Posterior vena cava (tissue), 2 donors: ENCODE measurements at regions not wholly inside any gene's neighbourhood (a gene's known extent, or its start where the extent isn't known, plus 50 kb on each side); places are given as distances from the start of the nearest gene placed in this dataset.
A peak's percentile ranks its signal among the peaks of the same experiment; 100 is the strongest.

Experiments used
- DNase-seq: peaks from one replicate; pipeline ENCODE4 v3.0.0-alpha.2; 2020; ENCODE audit warnings: low spot score
- intact Hi-C, 2 donors: fragments of 100-400 bp; cut with DNase I; formaldehyde crosslinking; loops; one replicate each; pipeline versions ENCODE4 v1.14.1 to v1.14.2; 2022 to 2023
- donor health status: DM: yes; HTN: yes; CAD: no.
- donor health status: DM: yes; HTN: yes; CAD: no.

DNA sequence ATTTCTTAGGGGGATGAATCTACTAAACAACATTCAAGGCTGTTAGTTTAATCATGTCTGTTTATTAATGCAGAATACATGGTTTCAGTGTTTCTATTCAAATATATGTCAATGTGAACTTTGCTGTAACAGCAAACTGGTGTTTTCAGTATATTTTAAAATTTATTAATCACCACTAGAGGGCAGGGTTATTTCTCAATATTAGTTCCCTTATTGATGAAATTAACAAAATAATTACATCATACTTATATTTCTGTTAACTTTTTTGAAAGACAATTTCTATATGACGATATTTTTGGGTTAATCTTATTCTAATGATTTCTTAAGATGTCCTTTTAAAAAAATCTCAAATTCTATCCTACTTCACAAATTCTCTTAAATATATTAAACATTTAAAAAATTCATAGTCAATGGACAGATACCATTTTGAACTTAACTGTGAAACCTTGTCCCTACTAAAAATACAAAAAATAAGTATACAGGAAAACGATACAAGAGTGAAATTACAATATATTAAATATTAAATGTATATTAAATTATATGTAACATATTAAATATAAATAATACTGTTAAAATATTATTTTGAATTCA, 1034.1 kb upstream of the PRMT6 start:
- no peak for DNase-seq
- intact Hi-C loops: no loop called here

DNA sequence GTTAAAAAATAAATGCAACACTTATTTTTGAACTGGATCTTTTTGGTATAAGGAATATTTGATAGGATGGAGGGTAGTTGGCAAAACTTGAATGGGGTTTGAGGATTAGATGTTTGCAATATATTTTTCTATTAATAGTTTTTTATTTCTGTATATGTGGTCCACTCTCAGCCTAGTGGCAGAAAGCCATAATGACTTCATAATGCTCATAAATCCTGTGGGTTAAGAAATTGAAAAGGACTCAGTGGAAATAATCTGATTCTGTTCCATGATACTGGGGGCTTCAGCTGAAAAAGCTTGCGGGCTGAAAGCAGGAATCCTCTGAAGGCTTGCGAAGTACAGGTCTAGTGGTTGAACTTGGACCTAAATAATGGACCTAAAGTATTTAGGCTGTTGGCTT, 1028.6 kb upstream of the PRMT6 start:
- DNase-seq: no peak
- intact Hi-C loops: loop anchor here in 1 of 2 donors (5.0 kb wide), 1 partner anchor 989 kb away; no protein-coding TSS in a partner anchor

DNA sequence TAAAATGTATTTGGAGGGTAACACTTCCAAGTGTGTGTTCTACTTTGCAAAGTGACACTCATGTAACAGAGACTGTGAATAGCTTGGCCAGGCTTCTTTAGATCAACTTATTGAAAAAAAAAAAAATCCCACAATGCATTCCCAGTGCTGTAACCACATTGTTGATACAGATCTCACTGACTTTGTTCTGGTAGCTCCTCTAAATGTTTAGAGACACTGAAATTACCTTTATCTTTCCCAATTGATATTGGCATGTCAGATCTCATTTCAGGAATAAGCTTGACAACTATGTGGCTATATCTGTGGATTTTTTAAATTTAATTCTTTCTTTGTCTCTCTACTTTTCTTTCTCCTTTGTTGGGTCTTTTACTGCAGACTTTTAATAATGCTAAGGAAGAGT, 1018.9 kb upstream of the PRMT6 start:
- intact Hi-C loops: loop anchor here in 1 of 2 donors (10.0 kb wide), 1 partner anchor 1503 kb away; no protein-coding TSS in a partner anchor
- no peak for DNase-seq

DNA sequence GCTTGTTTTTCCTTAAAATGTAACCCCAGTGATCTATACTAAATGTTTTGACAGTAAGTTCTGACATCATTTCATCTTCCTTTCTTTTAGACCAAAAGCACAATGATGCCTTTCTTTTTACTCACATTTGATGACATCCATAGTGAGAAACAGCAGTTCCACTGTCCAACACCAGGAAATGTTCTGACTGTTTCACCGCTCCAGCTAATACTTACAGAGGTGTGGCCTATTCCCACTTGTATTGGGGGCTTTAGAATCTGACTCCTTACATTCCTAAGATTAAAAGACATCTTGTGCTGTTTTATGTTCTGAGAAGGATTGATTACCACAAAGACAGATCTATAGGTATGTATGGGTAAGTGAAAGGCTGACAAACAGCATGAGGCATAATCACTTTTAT, 1018.2 kb upstream of the PRMT6 start:
- DNase-seq: no peak
- intact Hi-C loops: loop anchor here in 1 of 2 donors (10.0 kb wide), 1 partner anchor 1503 kb away; no protein-coding TSS in a partner anchor

DNA sequence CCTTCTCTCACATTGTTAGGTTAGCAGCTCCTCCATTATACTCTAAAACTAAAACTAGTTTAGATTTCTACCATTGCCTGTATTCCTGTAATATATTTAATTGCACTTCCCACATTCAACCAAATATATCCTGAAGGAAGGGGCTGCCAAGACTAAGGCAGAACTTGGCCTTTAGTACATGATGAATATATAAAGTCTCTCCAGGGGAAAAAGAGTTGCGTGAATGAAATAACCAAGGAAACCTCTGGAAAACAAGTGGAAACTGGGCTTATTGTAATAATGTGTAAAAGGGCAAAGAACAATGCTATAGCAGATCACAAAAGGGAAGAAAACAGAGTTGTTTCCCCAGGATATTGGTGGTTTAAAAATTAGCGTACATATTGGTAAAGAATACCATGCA, 1012.5 kb upstream of the PRMT6 start:
- intact Hi-C loops: no loop called here
- no peak for DNase-seq

DNA sequence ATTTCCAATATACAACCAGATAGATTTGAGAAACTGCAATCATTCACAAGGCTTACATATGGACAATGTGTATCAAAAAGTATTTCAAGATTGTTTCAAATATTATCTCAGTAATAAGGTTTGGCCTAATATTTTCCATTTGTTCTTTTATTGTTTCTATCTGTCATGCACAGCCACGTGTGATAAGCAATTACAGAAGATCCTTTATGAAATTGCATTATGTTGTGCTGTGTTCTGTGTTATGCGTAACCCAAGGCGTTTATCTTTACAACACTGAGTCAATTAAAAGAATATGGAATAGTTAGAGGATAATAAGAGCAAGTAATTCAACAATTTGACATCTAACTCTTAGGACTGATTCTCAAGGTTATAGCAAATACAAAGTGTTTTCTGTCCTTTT, 1009.3 kb upstream of the PRMT6 start:
- intact Hi-C loops: no loop called here
- no peak for DNase-seq

DNA sequence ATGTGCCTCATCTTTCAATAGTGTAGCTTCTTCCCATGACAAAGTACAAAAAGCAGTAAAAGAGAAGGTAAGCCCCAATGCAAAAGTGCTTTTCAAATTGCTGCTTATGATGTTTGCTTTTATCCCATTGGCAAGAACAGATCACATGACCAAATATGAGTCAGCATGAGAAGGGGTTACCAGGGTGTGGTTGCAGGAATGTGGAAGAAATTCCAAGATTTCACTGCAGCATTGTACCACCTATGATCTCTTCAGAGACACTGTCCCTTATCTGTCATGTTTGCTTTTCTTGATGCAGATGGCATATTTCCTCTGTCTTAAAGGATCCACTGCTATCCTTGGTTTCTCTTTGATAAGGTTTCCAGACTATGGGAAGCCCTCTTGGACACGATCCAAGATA, 1006.9 kb upstream of the PRMT6 start:
- DNase-seq: no peak
- intact Hi-C loops: no loop called here

DNA sequence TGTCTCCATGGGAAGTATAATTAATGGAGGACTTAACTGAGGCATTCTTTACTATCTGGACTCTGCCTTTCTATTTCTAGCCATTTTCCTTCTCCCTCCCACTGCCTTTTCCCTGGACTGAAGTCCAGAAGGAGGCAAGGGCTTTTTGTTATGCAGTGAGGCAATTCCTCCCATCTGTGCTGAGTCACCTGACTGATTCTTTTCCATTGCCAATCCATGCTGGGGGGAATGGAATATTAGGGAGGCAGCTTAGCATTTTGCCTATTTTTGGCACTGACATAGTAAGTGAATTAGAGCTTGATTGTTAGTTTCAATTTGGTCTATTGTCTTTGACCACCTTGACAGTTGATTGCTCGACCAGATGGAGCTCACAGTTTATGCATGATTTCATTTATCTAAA, 1000.6 kb upstream of the PRMT6 start:
- intact Hi-C loops: no loop called here
- no peak for DNase-seq

DNA sequence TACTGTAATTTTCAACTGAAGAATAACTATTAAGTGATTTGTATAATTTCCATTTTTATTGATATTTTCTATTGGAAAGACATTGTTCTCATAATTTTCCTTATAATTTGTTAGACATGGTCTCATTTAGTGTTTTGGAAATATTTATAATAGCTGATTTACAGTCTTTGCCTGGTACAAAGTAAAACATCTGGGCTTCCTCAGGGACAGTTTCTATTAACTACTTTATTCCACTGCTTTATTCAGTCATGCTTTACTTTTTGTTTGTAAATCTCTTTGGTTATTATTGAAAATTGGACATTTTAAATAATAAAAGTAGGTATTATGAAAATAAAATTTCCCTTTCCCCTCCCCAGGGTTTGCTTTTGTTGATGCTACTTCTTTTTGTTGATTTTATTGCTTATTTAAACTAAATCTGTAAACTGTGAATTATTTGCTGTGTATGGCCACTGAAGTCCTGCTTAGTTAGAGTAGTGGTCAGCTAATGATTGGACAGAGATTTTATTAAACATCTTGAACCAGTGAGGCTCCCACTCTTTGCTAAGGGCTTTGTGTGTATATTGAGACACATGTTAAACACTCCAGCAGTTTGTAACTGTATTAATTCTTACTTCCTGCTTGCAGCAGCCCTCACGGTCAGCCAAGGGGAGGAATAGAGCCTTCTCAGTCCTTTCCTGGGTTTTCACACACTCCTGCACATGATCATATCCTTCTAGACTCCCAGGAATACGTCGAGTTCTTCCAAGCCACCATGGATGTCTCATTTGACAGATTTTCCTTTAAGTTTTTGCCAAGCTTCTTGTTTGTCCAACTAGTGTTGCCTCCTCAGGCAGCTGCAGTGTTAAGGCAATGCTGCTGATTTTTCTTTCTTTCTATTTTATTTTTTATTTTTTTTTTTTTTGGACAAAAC, 994.6 kb upstream of the PRMT6 start:
- DNase-seq: no peak
- intact Hi-C loops: no loop called here

DNA sequence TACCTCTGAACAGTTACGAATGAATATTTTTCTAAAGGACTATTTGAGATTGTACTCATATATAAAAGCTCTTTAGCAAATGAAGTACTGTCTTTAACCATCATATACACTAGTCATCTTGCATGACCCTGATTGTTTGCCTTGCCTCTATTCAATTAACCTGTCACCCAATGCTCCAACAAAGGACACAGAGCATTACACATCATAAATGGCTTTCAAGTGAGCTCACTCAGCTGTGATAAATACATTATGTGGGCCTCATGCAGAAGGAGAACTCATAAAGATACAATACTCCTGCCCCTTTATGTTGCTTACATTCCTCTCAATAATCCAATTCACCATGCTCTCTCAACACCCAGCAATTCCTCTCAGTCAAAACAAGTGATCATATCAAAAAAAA, 993.0 kb upstream of the PRMT6 start:
- intact Hi-C loops: no loop called here

DNA sequence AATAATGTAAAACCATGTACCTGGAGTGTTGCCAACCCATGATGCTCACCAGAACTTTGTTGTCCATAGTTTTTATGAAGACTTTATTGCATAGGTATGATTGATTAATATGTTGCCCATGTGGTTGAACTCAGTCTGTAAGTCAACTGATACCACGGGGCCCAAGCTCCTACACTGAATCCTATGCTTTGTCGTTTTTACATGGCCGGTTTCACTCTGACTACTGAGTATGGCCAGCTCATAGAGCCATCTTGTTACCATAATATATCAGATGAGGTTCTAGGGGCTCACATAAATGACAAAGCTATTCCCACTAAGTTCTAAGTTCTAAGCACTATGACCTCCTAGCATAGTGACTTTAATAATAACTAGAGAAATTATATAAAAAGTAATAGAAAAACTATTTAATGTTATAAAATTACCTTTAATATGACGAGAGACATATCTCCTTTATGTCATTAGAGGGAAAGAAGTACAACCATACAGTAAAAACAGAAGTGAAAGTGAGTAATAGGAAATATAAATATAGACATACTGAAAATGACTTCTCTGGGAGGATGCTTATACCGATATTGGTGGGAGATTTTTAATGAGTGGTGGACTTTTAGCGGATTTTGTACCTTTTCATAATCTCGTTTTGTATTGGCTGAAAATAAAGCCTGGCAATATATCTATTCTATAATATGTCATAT, 983.4 kb upstream of the PRMT6 start:
- intact Hi-C loops: no loop called here
- DNase-seq: no peak

More for the DNA sequence above, 993.0 kb upstream of the PRMT6 start:
- DNase-seq: no peak

DNA sequence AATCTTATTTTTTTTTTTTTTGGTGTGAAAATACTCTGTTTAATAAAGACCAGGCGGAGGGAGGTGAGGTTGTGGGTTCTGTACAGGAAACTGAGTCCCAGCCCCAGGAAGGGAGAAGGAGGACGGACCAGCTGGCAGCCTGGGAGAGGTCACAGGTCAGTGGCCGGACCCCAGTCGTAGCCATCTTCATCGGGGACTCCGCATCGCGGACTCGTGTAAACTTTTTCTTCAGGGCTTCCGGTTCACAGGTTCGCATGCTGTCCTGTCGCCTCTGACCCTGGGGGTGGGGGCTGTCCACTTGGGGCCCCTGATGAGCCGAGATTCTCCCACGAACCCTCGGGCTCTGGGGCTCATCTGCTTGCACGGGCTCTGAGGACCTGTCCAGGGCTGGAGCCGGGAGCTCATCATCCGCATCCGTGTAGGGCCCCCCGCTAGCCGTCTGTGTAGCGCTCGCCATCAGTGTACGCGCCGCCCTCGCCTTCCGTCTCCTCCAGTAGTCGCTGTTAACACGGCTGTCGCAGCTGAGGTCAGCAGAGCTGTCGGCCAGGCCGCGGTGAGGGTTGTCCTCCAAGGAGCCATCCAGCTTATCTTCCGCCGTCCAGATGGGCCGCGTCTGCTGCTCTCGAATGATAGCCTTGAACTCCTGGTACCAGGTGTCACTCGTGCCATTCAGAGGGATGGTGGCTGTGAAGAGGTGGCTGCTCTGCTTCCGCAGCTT, 975.7 kb upstream of the PRMT6 start:
- DNase-seq: peak; percentile 73
- intact Hi-C loops: no loop called here

DNA sequence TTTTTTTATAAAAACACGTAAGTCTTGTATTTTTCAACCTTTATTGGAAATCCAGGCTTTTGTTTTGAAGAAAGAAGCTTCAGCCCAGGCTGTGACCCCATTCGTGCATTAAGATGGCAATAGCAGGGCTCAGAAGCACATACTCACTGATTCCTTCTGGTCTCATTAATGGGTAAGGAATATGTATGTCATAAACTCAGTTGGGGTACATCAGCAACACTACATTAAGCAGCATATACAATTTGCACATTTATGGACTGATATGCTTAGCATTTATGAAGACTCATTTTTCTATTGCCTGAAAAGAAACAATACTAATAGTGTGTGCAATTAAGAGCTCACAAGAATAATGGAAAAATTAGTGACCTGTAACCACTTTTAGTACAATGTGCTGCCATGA, 945.4 kb upstream of the PRMT6 start:
- intact Hi-C loops: no loop called here
- DNase-seq: no peak

DNA sequence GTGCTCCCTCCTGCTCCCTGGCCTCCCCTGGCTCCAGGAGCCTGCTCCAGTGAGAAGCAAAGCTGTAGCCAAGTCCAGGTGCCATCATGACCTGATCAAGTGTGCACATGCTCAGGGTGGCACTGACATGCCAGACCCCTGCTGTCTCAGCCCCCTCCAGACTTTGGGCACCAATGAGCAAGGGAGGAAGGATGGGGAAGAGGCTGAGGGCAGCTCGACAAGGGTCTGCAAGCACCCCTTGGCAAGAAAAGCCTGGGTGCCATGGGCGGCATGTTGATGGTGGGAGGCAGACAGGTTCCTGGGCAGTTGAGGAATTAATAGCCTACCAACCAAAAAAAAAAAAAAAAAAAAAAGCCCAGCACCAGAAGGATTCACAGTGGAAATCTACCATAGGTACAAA, 942.6 kb upstream of the PRMT6 start:
- intact Hi-C loops: no loop called here
- DNase-seq: no peak

DNA sequence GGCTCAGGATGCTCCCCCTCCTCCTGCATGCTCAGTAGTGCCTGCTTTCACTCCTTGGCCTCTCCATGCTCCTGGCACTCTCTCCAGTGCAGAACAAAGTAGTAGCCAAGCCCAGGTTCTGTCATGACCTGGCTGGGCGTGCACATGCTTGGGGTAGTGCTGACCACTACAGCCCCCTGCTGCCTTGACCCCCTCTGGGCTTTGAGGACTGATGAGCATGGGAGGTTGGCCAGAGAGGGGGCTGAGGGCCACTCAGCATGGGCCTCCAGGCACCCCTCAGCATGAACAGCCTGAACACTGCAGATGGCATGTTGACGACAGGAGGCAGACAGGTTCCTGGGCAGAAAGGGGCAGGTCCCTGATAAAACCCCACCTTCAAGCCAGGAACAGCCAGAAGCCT, 935.7 kb upstream of the PRMT6 start:
- intact Hi-C loops: no loop called here
- DNase-seq: peak; percentile 37

DNA sequence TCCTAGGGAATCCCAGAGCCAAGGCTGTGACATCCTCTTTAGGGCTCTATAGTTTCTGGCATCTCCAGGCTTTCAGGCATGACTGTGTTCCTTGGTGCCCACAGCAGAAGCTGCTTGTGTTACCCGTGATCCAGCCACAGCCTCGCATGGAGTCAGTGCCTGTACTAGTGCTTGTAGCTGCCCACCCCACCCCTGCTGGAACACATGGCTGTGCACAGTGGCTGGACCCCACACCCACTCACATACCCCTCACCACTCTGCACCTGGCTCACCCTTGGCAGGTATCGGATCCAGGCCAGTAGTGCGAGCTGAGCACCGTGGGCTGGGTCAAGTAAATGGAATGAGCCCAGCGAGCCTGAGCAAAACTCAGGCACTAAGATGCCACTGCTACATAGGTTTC, 934.7 kb upstream of the PRMT6 start:
- peak; percentile 70 for DNase-seq
- intact Hi-C loops: no loop called here

DNA sequence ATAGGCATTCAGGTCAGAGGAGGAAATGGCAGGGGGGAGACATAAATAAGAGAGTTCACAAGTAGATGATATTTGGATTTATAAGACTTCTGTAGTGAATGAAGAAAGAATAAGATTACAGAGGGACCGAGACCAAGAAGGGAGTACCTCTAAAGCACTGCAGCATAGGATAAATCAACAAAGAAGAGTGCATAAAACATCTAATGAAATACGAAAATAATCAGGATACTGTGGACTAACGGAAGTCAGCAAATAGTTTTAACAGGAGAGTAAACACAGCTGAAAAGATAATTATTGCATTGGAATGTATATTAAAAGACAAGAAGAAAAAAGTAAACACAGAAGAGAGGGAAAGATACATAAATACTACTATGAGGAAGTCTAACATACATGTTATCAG, 921.9 kb upstream of the PRMT6 start:
- no peak for DNase-seq
- intact Hi-C loops: no loop called here

DNA sequence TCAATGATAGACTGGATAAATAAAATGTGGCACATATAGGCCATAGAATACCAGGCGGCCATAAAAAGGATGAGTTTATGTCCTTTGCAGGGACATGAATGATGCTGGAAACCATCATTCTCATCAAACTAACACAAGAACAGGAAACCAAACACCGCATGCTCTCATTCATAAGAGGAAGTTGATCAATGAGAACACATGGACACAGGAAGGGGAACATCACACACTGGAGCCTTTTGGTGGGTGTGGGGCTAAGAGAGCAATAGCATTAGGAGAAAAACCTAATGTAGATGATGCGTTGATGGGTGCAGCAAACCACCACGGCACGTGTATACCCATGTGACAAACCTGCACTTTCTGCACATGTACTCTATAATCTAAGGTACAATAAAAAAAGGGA, 883.4 kb upstream of the PRMT6 start:
- intact Hi-C loops: no loop called here
- no peak for DNase-seq

DNA sequence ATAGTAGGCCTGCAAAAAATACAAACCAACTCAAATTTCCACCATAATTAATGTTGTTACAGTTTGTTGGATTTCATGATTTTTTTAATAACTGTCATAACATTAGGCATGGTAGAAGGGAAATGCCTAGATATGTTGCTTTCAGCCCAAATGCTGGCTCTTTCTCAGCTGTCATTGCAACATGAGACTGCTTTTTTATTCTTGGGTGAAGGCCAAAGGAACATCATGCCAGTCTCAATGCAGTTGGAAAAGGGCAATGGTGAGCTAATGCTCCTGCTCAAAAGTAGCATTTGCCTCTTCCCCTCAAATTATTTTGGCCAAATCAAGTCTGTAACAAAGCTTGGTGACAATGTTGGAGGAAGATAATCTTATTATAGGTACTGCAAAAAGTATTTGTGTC, 877.7 kb upstream of the PRMT6 start:
- no peak for DNase-seq
- intact Hi-C loops: no loop called here

DNA sequence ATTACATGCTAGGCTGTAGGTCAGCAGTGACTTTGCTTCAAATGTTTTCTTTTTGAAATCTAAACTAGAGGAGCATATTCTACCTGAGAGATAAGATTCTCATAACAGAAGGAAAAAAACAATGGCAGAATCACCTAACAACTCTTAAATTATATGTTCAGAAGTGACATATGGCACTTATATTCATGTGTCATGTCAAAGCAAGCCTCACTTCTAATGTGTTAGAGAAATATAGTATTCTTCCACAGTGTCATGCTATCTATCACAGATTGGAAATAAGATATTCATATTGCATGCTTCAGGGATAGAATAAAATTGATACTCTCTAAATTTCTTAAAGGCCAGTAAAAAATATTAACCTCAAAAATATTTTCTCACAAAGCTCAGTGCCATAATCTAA, 874.6 kb upstream of the PRMT6 start:
- no peak for DNase-seq
- intact Hi-C loops: no loop called here
